ENCODE measurements at regions not wholly inside any gene's neighbourhood (a gene's known extent, or its start where the extent isn't known, plus 50 kb on each side); places are given as distances from the start of the nearest gene placed in this dataset.

GRCh38 chr10:108653531-108653930 lies 1269.8 kb downstream of the XPNPEP1 start:
- Histone ChIP-seq H3K36me3 (replicated peaks in 1 of 2; ENCODE audit: control extremely low read depth in 1 of 2, control insufficient read depth in 1 of 2, extremely low read depth in 1 of 2, insufficient read depth in 2 of 2, low read length in 1 of 2) (no peaks in the 10 kb centered on the region), H3K27me3 (replicated peaks in 1 of 4; ENCODE audit: control extremely low read depth in 1 of 4, control insufficient read depth in 3 of 4, insufficient read depth in 4 of 4, low read length in 3 of 4) (no peaks in the 10 kb centered on the region), H3K27ac (ENCODE audit: low read length in 2 of 2) (no peak overlapping the region), H3K9ac (ENCODE audit: low read length) (no peak overlapping the region), H3K4me1 (ENCODE audit: control insufficient read depth in 2 of 2, insufficient read depth in 2 of 2, low read length in 2 of 2) (no peaks in the 10 kb centered on the region), H3K9me3 (ENCODE audit: control extremely low read depth in 1 of 3, control insufficient read depth in 2 of 3, insufficient read depth in 1 of 3, low read length in 2 of 3) (no peaks in the 10 kb centered on the region), H4K20me1 (ENCODE audit: control insufficient read depth, insufficient read depth, low read length, poor library complexity, severe bottlenecking) (no peaks in the 10 kb centered on the region), H3K4me2 (replicated peaks; ENCODE audit: low read depth, low read length, poor library complexity, severe bottlenecking) (no peak overlapping the region), H3K79me2 (ENCODE audit: control insufficient read depth, insufficient read depth, low read length) (no peaks in the 10 kb centered on the region), H2AFZ (ENCODE audit: insufficient read depth, low read depth, low read length, poor library complexity, severe bottlenecking) (no peak overlapping the region), H3K4me3 (ENCODE audit: control extremely low read depth in 1 of 5, extremely low read depth in 1 of 5, insufficient read depth in 1 of 5, low read depth in 2 of 5, low read length in 4 of 5) (no peak overlapping the region)
- H3K4me3 Mint-ChIP-seq, result no peak overlapping the region
- ATAC-seq (ENCODE audit: low read depth) (no peak), DNase-seq (no peak)
- TF ChIP-seq CTCF (IDR thresholded peaks at IDR 0.05), result no peak
- no peak for TF ChIP-seq EZH2 (IDR thresholded peaks at IDR 0.05; ENCODE audit: borderline replicate concordance, insufficient read depth, low read depth, low read length, poor library complexity, severe bottlenecking)
- H3K27ac Mint-ChIP-seq, result no peak overlapping the region
- H3K9me3 Mint-ChIP-seq (ENCODE audit: insufficient read depth), result no peaks in the 10 kb centered on the region
- no peaks in the 10 kb centered on the region for H3K27me3 Mint-ChIP-seq
- ChIA-PET POLR2A (no interaction called here), CTCF (no interaction called here)
- no CpG with 5 or more reads among the region's 6 CpGs for WGBS (ENCODE audit: insufficient coverage)
- intact Hi-C loops (cut with micrococcal nuclease), result no loop called here
- H3K4me1 Mint-ChIP-seq, result no peaks in the 10 kb centered on the region

GRCh38 chr10:108639010-108639409 lies 1284.3 kb downstream of the XPNPEP1 start:
- POLR2A ChIA-PET, result no interaction called here
- intact Hi-C loops (cut with micrococcal nuclease), result no loop called here
- Histone ChIP-seq H4K20me1 (ENCODE audit: control insufficient read depth, insufficient read depth, low read length, poor library complexity, severe bottlenecking) (no peaks in the 10 kb centered on the region), H3K4me1 (ENCODE audit: control insufficient read depth in 2 of 2, insufficient read depth in 2 of 2, low read length in 2 of 2) (no peaks in the 10 kb centered on the region), H3K79me2 (ENCODE audit: control insufficient read depth, insufficient read depth, low read length) (no peaks in the 10 kb centered on the region), H3K4me2 (replicated peaks; ENCODE audit: low read depth, low read length, poor library complexity, severe bottlenecking) (no peak overlapping the region), H3K36me3 (replicated peaks in 1 of 2; ENCODE audit: control extremely low read depth in 1 of 2, control insufficient read depth in 1 of 2, extremely low read depth in 1 of 2, insufficient read depth in 2 of 2, low read length in 1 of 2) (no peaks in the 10 kb centered on the region), H2AFZ (ENCODE audit: insufficient read depth, low read depth, low read length, poor library complexity, severe bottlenecking) (no peak overlapping the region), H3K27ac (ENCODE audit: low read length in 2 of 2) (no peak overlapping the region), H3K27me3 (replicated peaks in 1 of 4; ENCODE audit: control extremely low read depth in 1 of 4, control insufficient read depth in 3 of 4, insufficient read depth in 4 of 4, low read length in 3 of 4) (no peaks in the 10 kb centered on the region), H3K9me3 (ENCODE audit: control extremely low read depth in 1 of 3, control insufficient read depth in 2 of 3, insufficient read depth in 1 of 3, low read length in 2 of 3) (no peaks in the 10 kb centered on the region), H3K4me3 (ENCODE audit: control extremely low read depth in 1 of 5, extremely low read depth in 1 of 5, insufficient read depth in 1 of 5, low read depth in 2 of 5, low read length in 4 of 5) (no peak overlapping the region), H3K9ac (ENCODE audit: low read length) (no peak overlapping the region)
- ATAC-seq (ENCODE audit: low read depth) (no peak), DNase-seq (no peak)
- Mint-ChIP-seq H3K4me1 (no peaks in the 10 kb centered on the region), H3K27ac (no peak overlapping the region), H3K9me3 (ENCODE audit: insufficient read depth) (peaks cover 6% of the 10 kb centered on the region), H3K4me3 (no peak overlapping the region), H3K27me3 (no peaks in the 10 kb centered on the region)
- TF ChIP-seq CTCF (IDR thresholded peaks at IDR 0.05) (no peak), EZH2 (IDR thresholded peaks at IDR 0.05; ENCODE audit: borderline replicate concordance, insufficient read depth, low read depth, low read length, poor library complexity, severe bottlenecking) (no peak)
- CTCF ChIA-PET, result no interaction called here
- WGBS (ENCODE audit: insufficient coverage), result 82% methylated on average over 2 of the region's 5 CpGs

Measured in B cell (primary cell).